MG63 (cell line): ENCODE measurements at regions not wholly inside any gene's neighbourhood (a gene's known extent, or its start where the extent isn't known, plus 50 kb on each side); places are given as distances from the start of the nearest gene placed in this dataset.

ENCODE experiments used
- DNase-seq: peaks from one replicate; pipeline ENCODE4 v3.0.0-alpha.2; 2020
- H3K27me3 ChIP-seq: fragments of 250-450 bp; sonication (Bioruptor Pico); 2 replicates; pipeline ENCODE4 v1.5.1; 2020; ENCODE audit warnings: mild to moderate bottlenecking, moderate library complexity
- H3K36me3 ChIP-seq: fragments of 250-450 bp; sonication (Bioruptor Pico); 2 replicates; pipeline ENCODE4 v1.5.1; 2020; ENCODE audit warnings: mild to moderate bottlenecking, moderate library complexity
- H3K4me3 ChIP-seq: fragments of 250-450 bp; sonication (Bioruptor Pico); 2 replicates; pipeline ENCODE4 v1.5.1; 2020; ENCODE audit warnings: mild to moderate bottlenecking, moderate library complexity
- H3K9me3 ChIP-seq: fragments of 250-450 bp; sonication (Bioruptor Pico); 2 replicates; pipeline ENCODE4 v1.5.1; 2020; ENCODE audit warnings: mild to moderate bottlenecking, moderate library complexity

GRCh38 chr16:54510685-54511221 lies 224.2 kb upstream of the IRX3 start:
- no peak for DNase-seq
- H3K9me3 ChIP-seq, result no peaks in the 10 kb centered on the region
- no peaks in the 10 kb centered on the region for H3K27me3 ChIP-seq
- H3K36me3 ChIP-seq, result no peaks in the 10 kb centered on the region
- H3K4me3 ChIP-seq, result no peak overlapping the region

- H3K4me3 ChIP-seq, result no peak overlapping the region
- no peaks in the 10 kb centered on the region for H3K9me3 ChIP-seq
- no peak for DNase-seq
- no peaks in the 10 kb centered on the region for H3K36me3 ChIP-seq
- H3K27me3 ChIP-seq, result no peaks in the 10 kb centered on the region
Observed at GRCh38 chr16:54509456-54509855, 222.9 kb upstream of the IRX3 start.

GRCh38 chr16:54508351-54508750 lies 221.8 kb upstream of the IRX3 start:
- Histone ChIP-seq H3K36me3 (no peaks in the 10 kb centered on the region), H3K27me3 (no peaks in the 10 kb centered on the region), H3K4me3 (no peak overlapping the region), H3K9me3 (no peaks in the 10 kb centered on the region)
- no peak for DNase-seq

GRCh38 chr16:54506741-54507500 lies 220.3 kb upstream of the IRX3 start:
- Histone ChIP-seq H3K4me3 (no peak overlapping the region), H3K27me3 (no peaks in the 10 kb centered on the region), H3K36me3 (no peaks in the 10 kb centered on the region), H3K9me3 (no peaks in the 10 kb centered on the region)
- no peak for DNase-seq

- Histone ChIP-seq H3K27me3 (no peaks in the 10 kb centered on the region), H3K36me3 (no peaks in the 10 kb centered on the region), H3K4me3 (no peak overlapping the region), H3K9me3 (no peaks in the 10 kb centered on the region)
- DNase-seq, result no peak
Observed at GRCh38 chr16:54506214-54506580, 219.6 kb upstream of the IRX3 start.

- H3K36me3 ChIP-seq, result no peaks in the 10 kb centered on the region
- H3K9me3 ChIP-seq, result no peaks in the 10 kb centered on the region
- no peak overlapping the region for H3K4me3 ChIP-seq
- H3K27me3 ChIP-seq, result no peaks in the 10 kb centered on the region
- DNase-seq, result no peak
Observed at GRCh38 chr16:54505549-54506213, 219.1 kb upstream of the IRX3 start.

GRCh38 chr16:54504372-54504771 lies 217.8 kb upstream of the IRX3 start:
- no peaks in the 10 kb centered on the region for H3K36me3 ChIP-seq
- H3K27me3 ChIP-seq, result no peaks in the 10 kb centered on the region
- H3K9me3 ChIP-seq, result no peaks in the 10 kb centered on the region
- no peak overlapping the region for H3K4me3 ChIP-seq
- no peak for DNase-seq

- no peak for DNase-seq
- Histone ChIP-seq H3K4me3 (no peak overlapping the region), H3K27me3 (no peaks in the 10 kb centered on the region), H3K9me3 (peaks cover 4% of the 10 kb centered on the region), H3K36me3 (no peaks in the 10 kb centered on the region)
Observed at GRCh38 chr16:54503856-54504219, 217.3 kb upstream of the IRX3 start.

GRCh38 chr16:54503011-54503855 lies 216.6 kb upstream of the IRX3 start:
- DNase-seq, result peak; percentile 85
- Histone ChIP-seq H3K27me3 (no peaks in the 10 kb centered on the region), H3K4me3 (no peak overlapping the region), H3K9me3 (peaks cover 7% of the 10 kb centered on the region), H3K36me3 (no peaks in the 10 kb centered on the region)

- Histone ChIP-seq H3K36me3 (no peaks in the 10 kb centered on the region), H3K27me3 (no peaks in the 10 kb centered on the region), H3K9me3 (peaks cover 16% of the 10 kb centered on the region), H3K4me3 (no peak overlapping the region)
- no peak for DNase-seq
Observed at GRCh38 chr16:54501797-54502196, 215.2 kb upstream of the IRX3 start.

- H3K36me3 ChIP-seq, result no peaks in the 10 kb centered on the region
- H3K27me3 ChIP-seq, result no peaks in the 10 kb centered on the region
- H3K4me3 ChIP-seq, result no peak overlapping the region
- DNase-seq, result no peak
- peaks cover 11% of the 10 kb centered on the region for H3K9me3 ChIP-seq
Observed at GRCh38 chr16:54493594-54493993, 207.0 kb upstream of the IRX3 start.

- Histone ChIP-seq H3K36me3 (no peaks in the 10 kb centered on the region), H3K27me3 (no peaks in the 10 kb centered on the region), H3K9me3 (peaks cover 7% of the 10 kb centered on the region), H3K4me3 (no peak overlapping the region)
- peak; percentile 52 for DNase-seq
Observed at GRCh38 chr16:54493061-54493460, 206.5 kb upstream of the IRX3 start.

GRCh38 chr16:54490112-54490488 lies 203.5 kb upstream of the IRX3 start:
- H3K27me3 ChIP-seq, result no peaks in the 10 kb centered on the region
- H3K4me3 ChIP-seq, result no peak overlapping the region
- H3K9me3 ChIP-seq, result no peaks in the 10 kb centered on the region
- no peaks in the 10 kb centered on the region for H3K36me3 ChIP-seq
- no peak for DNase-seq

- DNase-seq, result peak; percentile 17
- H3K4me3 ChIP-seq, result no peak overlapping the region
Observed at GRCh38 chr16:54489225-54490111, 202.9 kb upstream of the IRX3 start.

GRCh38 chr16:54488729-54489128 lies 202.1 kb upstream of the IRX3 start:
- H3K9me3 ChIP-seq, result no peaks in the 10 kb centered on the region
- no peak for DNase-seq
- no peaks in the 10 kb centered on the region for H3K27me3 ChIP-seq
- H3K4me3 ChIP-seq, result no peak overlapping the region
- H3K36me3 ChIP-seq, result no peaks in the 10 kb centered on the region

More at GRCh38 chr16:54489225-54490111, 202.9 kb upstream of the IRX3 start:
- Histone ChIP-seq H3K27me3 (no peaks in the 10 kb centered on the region), H3K9me3 (no peaks in the 10 kb centered on the region), H3K36me3 (no peaks in the 10 kb centered on the region)

GRCh38 chr16:54487933-54488332 lies 201.3 kb upstream of the IRX3 start:
- H3K36me3 ChIP-seq, result no peaks in the 10 kb centered on the region

More at GRCh38 chr16:54487933-54488332, 201.3 kb upstream of the IRX3 start:
- DNase-seq, result peak; percentile 32
- Histone ChIP-seq H3K9me3 (no peaks in the 10 kb centered on the region), H3K4me3 (no peak overlapping the region), H3K27me3 (no peaks in the 10 kb centered on the region)
